H1 (cell line): ENCODE measurements at regions not wholly inside any gene's neighbourhood (a gene's known extent, or its start where the extent isn't known, plus 50 kb on each side); places are given as distances from the start of the nearest gene placed in this dataset.

ENCODE experiments used
- ATF2 ChIP-seq: IDR thresholded peaks from 2 replicates; pipeline ENCODE4 v1.6.1; 2012; ENCODE audit warnings: low read length, inconsistent platforms
- BACH1 ChIP-seq: IDR thresholded peaks from 2 replicates; pipeline ENCODE4 v1.6.1; 2012; ENCODE audit warnings: low read length, improper control_type of control experiment
- CREB1 ChIP-seq: IDR thresholded peaks from 2 replicates; pipeline ENCODE4 v1.6.1; 2012; ENCODE audit warnings: inconsistent platforms
- CTCF ChIP-seq, 3 experiments: IDR thresholded peaks; 1 replicate in 2 of 3; 2 replicates in 1 of 3; pipeline versions ENCODE4 v1.5.1 to v1.6.1; 2011; ENCODE audit warnings: low read length in 3 of 3, mild to moderate bottlenecking in 3 of 3, inconsistent platforms in 2 of 3, low read depth in 1 of 3, moderate library complexity in 1 of 3; ENCODE audit not compliant: insufficient read depth in 1 of 3; ENCODE audit errors: control extremely low read depth in 1 of 3
- EP300 ChIP-seq, 2 experiments: IDR thresholded peaks; 1 replicate in 1 of 2; 2 replicates in 1 of 2; pipeline ENCODE4 v1.6.1; 2011 to 2012; ENCODE audit warnings: low read depth in 2 of 2, low read length in 2 of 2, mild to moderate bottlenecking in 2 of 2, borderline replicate concordance in 1 of 2, inconsistent platforms in 1 of 2, moderate library complexity in 1 of 2
- JUND ChIP-seq: IDR thresholded peaks from 2 replicates; pipeline ENCODE4 v1.6.1; 2011; ENCODE audit warnings: mild to moderate bottlenecking, improper control_type of control experiment, low read length
- KDM1A ChIP-seq: fragments of 200-600, 300-600 bp; sonication (generic); IDR thresholded peaks from 2 replicates; pipeline ENCODE4 v1.7.1; 2016; ENCODE audit warnings: mild to moderate bottlenecking, low read length, borderline replicate concordance
- NRF1 ChIP-seq: IDR thresholded peaks from 2 replicates; pipeline ENCODE4 v1.6.1; 2011; ENCODE audit warnings: mild to moderate bottlenecking, low read depth, low read length, improper control_type of control experiment
- POLR2A ChIP-seq, 2 experiments: IDR thresholded peaks; 1 replicate in 1 of 2; 2 replicates in 1 of 2; pipeline ENCODE4 v1.6.1; 2011; ENCODE audit warnings: low read depth in 2 of 2, low read length in 2 of 2, mild to moderate bottlenecking in 2 of 2; ENCODE audit errors: control extremely low read depth in 1 of 2
- RFX5 ChIP-seq: IDR thresholded peaks from 2 replicates; pipeline ENCODE4 v1.6.1; 2011; ENCODE audit warnings: low read depth, low read length, improper control_type of control experiment, borderline replicate concordance
- SP2 ChIP-seq: IDR thresholded peaks from 2 replicates; pipeline ENCODE4 v1.6.1; 2012; ENCODE audit warnings: mild to moderate bottlenecking, low read length, inconsistent platforms

GRCh38 chr7:33727315-33727714 lies 178.0 kb upstream of the BMPER start:
- TF ChIP-seq RFX5 (no peak), CREB1 (no peak), CTCF (IDR thresholded peaks at IDR 0.05; ENCODE audit: control extremely low read depth in 1 of 3, insufficient read depth in 1 of 3, low read depth in 1 of 3, low read length in 3 of 3) (no peak), POLR2A (IDR thresholded peaks at IDR 0.05; ENCODE audit: control extremely low read depth in 1 of 2, low read depth in 2 of 2, low read length in 2 of 2) (no peak), ATF2 (no peak), KDM1A (no peak), NRF1 (no peak), JUND (no peak), BACH1 (no peak), EP300 (IDR thresholded peaks at IDR 0.05; ENCODE audit: borderline replicate concordance in 1 of 2, low read depth in 2 of 2, low read length in 2 of 2) (no peak), SP2 (no peak)
